MM.1S (cell line): ENCODE measurements at regions not wholly inside any gene's neighbourhood (a gene's known extent, or its start where the extent isn't known, plus 50 kb on each side); places are given as distances from the start of the nearest gene placed in this dataset.

Experiments
- DNase-seq: peaks from one replicate; pipeline ENCODE4 v3.0.0-alpha.2; 2015
- H2AFZ ChIP-seq: fragments of 300-600 bp; sonication (generic); 2 replicates; pipeline ENCODE4 v1.6.0; 2016; ENCODE audit warnings: antibody characterized with exemption, low read length
- H3F3A ChIP-seq: fragments of 300-600 bp; sonication (generic); 2 replicates; pipeline ENCODE4 v1.6.1; 2016; ENCODE audit warnings: mild to moderate bottlenecking, antibody characterized with exemption, low read length, moderate library complexity, mixed read lengths; ENCODE audit not compliant: insufficient read depth
- H3K27ac ChIP-seq: fragments of 300-600 bp; sonication (generic); 2 replicates; pipeline ENCODE4 v1.5.1; 2016; ENCODE audit warnings: mild to moderate bottlenecking, low read length
- H3K27me3 ChIP-seq: fragments of 300-600 bp; sonication (generic); replicated peaks from 2 replicates; pipeline ENCODE4 v1.6.0; 2016; ENCODE audit warnings: low read length; ENCODE audit not compliant: insufficient read depth
- H3K36me3 ChIP-seq: fragments of 300-600 bp; sonication (generic); replicated peaks from 2 replicates; pipeline ENCODE4 v1.6.1; 2016; ENCODE audit warnings: mild to moderate bottlenecking, low read length, mixed read lengths; ENCODE audit not compliant: insufficient read depth
- H3K4me1 ChIP-seq: fragments of 300-600 bp; sonication (generic); 2 replicates; pipeline ENCODE4 v1.6.1; 2016; ENCODE audit warnings: low read length, mixed read lengths
- H3K4me2 ChIP-seq: fragments of 300-600 bp; sonication (generic); 2 replicates; pipeline ENCODE4 v1.6.0; 2016; ENCODE audit warnings: low read depth, low read length
- H3K4me3 ChIP-seq: fragments of 300-600 bp; sonication (generic); 2 replicates; pipeline ENCODE4 v1.5.1; 2016; ENCODE audit warnings: low read length, mixed read lengths
- H3K79me2 ChIP-seq: fragments of 300-600 bp; sonication (generic); 2 replicates; pipeline ENCODE4 v1.6.1; 2016; ENCODE audit warnings: mixed run types, low read length, mixed read lengths
- H3K9ac ChIP-seq: fragments of 300-600 bp; sonication (generic); 2 replicates; pipeline ENCODE4 v1.6.1; 2016; ENCODE audit warnings: low read length, mixed read lengths
- H3K9me2 ChIP-seq: fragments of 300-600 bp; sonication (generic); replicated peaks from 2 replicates; pipeline ENCODE4 v1.6.1; 2016; ENCODE audit warnings: mild to moderate bottlenecking, low read length, mixed read lengths; ENCODE audit not compliant: insufficient read depth
- H3K9me3 ChIP-seq: fragments of 300-600 bp; sonication (generic); replicated peaks from 2 replicates; pipeline ENCODE4 v1.6.1; 2016; ENCODE audit warnings: mild to moderate bottlenecking, low read length, mixed read lengths; ENCODE audit not compliant: insufficient read depth
- H4K20me1 ChIP-seq: fragments of 300-600 bp; sonication (generic); 2 replicates; pipeline ENCODE4 v1.6.1; 2016; ENCODE audit warnings: mild to moderate bottlenecking, low read length, moderate library complexity, mixed read lengths; ENCODE audit not compliant: insufficient read depth
- EZH2 ChIP-seq: fragments of 300-600 bp; sonication (generic); optimal IDR thresholded peaks from 2 replicates; pipeline ENCODE3; 2017; ENCODE audit warnings: low read depth, mild to moderate bottlenecking, antibody characterized with exemption, low read length, mixed read lengths
- EZH2phosphoT487 ChIP-seq: fragments of 300-600 bp; sonication (generic); IDR thresholded peaks from 2 replicates; pipeline ENCODE4 v1.6.1; 2018; ENCODE audit warnings: antibody characterized with exemption, low read length
- TF ChIP-seq, protein P1 (sequence below): fragments of 300-600 bp; sonication (generic); IDR thresholded peaks from 2 replicates; pipeline ENCODE4 v1.5.1; 2016; ENCODE audit warnings: antibody characterized with exemption, low read length, mixed read lengths

GRCh38 chr9:3161912-3162311 lies 318.0 kb upstream of the PUM3 start:
- no peak for DNase-seq
- Histone ChIP-seq H3K9ac (no peak overlapping the region), H3K4me2 (no peak overlapping the region), H2AFZ (no peak overlapping the region), H3K36me3 (no peaks in the 10 kb centered on the region), H3K27ac (no peak overlapping the region), H3K9me2 (no peaks in the 10 kb centered on the region), H3F3A (no peaks in the 10 kb centered on the region), H3K79me2 (no peaks in the 10 kb centered on the region), H3K9me3 (no peaks in the 10 kb centered on the region), H3K27me3 (no peaks in the 10 kb centered on the region), H3K4me3 (no peak overlapping the region), H4K20me1 (no peaks in the 10 kb centered on the region), H3K4me1 (no peaks in the 10 kb centered on the region)
- TF ChIP-seq EZH2 (no peak), EZH2phosphoT487 (no peak)
- TF ChIP-seq, protein P1, sequence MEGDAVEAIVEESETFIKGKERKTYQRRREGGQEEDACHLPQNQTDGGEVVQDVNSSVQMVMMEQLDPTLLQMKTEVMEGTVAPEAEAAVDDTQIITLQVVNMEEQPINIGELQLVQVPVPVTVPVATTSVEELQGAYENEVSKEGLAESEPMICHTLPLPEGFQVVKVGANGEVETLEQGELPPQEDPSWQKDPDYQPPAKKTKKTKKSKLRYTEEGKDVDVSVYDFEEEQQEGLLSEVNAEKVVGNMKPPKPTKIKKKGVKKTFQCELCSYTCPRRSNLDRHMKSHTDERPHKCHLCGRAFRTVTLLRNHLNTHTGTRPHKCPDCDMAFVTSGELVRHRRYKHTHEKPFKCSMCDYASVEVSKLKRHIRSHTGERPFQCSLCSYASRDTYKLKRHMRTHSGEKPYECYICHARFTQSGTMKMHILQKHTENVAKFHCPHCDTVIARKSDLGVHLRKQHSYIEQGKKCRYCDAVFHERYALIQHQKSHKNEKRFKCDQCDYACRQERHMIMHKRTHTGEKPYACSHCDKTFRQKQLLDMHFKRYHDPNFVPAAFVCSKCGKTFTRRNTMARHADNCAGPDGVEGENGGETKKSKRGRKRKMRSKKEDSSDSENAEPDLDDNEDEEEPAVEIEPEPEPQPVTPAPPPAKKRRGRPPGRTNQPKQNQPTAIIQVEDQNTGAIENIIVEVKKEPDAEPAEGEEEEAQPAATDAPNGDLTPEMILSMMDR = no peak

- no peak overlapping the region for H3K9ac ChIP-seq
- no peaks in the 10 kb centered on the region for H3K9me3 ChIP-seq
- no peaks in the 10 kb centered on the region for H3K36me3 ChIP-seq
- no peak overlapping the region for H3K4me2 ChIP-seq
- H3K27me3 ChIP-seq = no peaks in the 10 kb centered on the region
- no peak overlapping the region for H2AFZ ChIP-seq
- H3F3A ChIP-seq = no peaks in the 10 kb centered on the region
- DNase-seq = no peak
- no peak overlapping the region for H3K27ac ChIP-seq
- no peaks in the 10 kb centered on the region for H3K9me2 ChIP-seq
- no peaks in the 10 kb centered on the region for H3K4me1 ChIP-seq
- no peak for TF ChIP-seq EZH2
- no peak for TF ChIP-seq EZH2phosphoT487
- TF ChIP-seq, protein P1 = no peak
- no peaks in the 10 kb centered on the region for H3K79me2 ChIP-seq
- H4K20me1 ChIP-seq = no peaks in the 10 kb centered on the region
- H3K4me3 ChIP-seq = no peak overlapping the region
Observed at GRCh38 chr9:3157011-3157410, 313.1 kb upstream of the PUM3 start.

GRCh38 chr9:3151672-3152576 lies 308.0 kb upstream of the PUM3 start:
- no peak for TF ChIP-seq EZH2phosphoT487
- TF ChIP-seq, protein P1 = no peak
- TF ChIP-seq EZH2 = no peak
- no peak overlapping the region for H3K9ac ChIP-seq
- no peaks in the 10 kb centered on the region for H3K4me1 ChIP-seq
- H3K36me3 ChIP-seq = no peaks in the 10 kb centered on the region
- no peaks in the 10 kb centered on the region for H3K79me2 ChIP-seq
- H3K27ac ChIP-seq = no peak overlapping the region
- no peaks in the 10 kb centered on the region for H4K20me1 ChIP-seq
- no peak overlapping the region for H3K4me3 ChIP-seq
- no peaks in the 10 kb centered on the region for H3K9me3 ChIP-seq
- H3K27me3 ChIP-seq = no peaks in the 10 kb centered on the region
- no peak for DNase-seq
- H3K9me2 ChIP-seq = no peaks in the 10 kb centered on the region
- H3K4me2 ChIP-seq = no peak overlapping the region
- H2AFZ ChIP-seq = no peak overlapping the region
- no peaks in the 10 kb centered on the region for H3F3A ChIP-seq
